ENCODE measurements at regions not wholly inside any gene's neighbourhood (a gene's known extent, or its start where the extent isn't known, plus 50 kb on each side); places are given as distances from the start of the nearest gene placed in this dataset.
A peak's percentile ranks its signal among the peaks of the same experiment; 100 is the strongest.

DNA sequence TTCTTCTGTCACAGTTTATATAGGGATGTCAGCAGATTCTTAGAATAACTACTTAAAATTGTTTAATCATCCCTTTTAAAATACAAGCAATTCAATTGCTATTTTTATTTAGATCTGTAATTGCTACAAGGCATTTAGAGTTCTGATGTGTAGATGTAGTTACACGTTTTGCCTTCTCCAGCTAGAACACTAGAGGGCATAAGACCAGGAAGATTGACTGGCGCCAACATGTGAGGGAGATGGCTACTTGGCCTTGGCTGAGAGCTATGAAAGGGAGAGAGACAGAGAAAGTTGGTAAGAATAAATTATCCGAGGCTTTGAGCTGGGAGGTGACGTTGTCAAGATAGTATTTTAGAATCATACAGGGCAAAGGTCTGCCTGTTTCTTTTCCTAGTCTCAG lies 563.7 kb upstream of the PRKX start:
- Mint-ChIP-seq H3K36me3 (ENCODE audit: low read depth) (peaks cover 2% of the 10 kb centered on the region), H3K27me3 (ENCODE audit: low read depth) (no peaks in the 10 kb centered on the region), H3K9me3 (peaks cover 3% of the 10 kb centered on the region), H3K4me1 (no peaks in the 10 kb centered on the region), H3K27ac (ENCODE audit: unreplicated experiment) (no peak overlapping the region), H3K4me3 (no peak overlapping the region)
- DNase-seq (ENCODE audit: low read depth, low spot score) = no peak
- TF ChIP-seq, protein P1, sequence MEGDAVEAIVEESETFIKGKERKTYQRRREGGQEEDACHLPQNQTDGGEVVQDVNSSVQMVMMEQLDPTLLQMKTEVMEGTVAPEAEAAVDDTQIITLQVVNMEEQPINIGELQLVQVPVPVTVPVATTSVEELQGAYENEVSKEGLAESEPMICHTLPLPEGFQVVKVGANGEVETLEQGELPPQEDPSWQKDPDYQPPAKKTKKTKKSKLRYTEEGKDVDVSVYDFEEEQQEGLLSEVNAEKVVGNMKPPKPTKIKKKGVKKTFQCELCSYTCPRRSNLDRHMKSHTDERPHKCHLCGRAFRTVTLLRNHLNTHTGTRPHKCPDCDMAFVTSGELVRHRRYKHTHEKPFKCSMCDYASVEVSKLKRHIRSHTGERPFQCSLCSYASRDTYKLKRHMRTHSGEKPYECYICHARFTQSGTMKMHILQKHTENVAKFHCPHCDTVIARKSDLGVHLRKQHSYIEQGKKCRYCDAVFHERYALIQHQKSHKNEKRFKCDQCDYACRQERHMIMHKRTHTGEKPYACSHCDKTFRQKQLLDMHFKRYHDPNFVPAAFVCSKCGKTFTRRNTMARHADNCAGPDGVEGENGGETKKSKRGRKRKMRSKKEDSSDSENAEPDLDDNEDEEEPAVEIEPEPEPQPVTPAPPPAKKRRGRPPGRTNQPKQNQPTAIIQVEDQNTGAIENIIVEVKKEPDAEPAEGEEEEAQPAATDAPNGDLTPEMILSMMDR (conservative IDR thresholded peaks at IDR 0.05) = peak; percentile 43

DNA sequence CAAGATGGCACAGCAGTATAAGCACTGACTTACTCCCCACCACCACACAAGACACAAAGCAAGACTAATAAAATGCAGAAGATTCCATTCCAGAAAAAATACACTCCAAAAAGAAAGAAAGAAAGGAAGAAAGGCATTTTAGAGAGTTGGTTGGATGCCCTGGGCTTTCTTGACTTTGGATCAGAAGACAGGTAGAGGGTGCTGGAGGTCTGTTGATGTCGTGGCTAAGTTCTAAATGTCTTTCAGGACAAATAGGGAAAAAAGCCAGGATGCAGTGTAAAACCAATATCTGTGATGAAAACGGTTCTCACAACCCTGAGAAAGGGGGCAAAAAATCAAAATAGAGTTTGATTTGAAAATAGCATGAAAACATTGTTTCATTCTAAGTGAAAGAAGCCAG lies 555.2 kb upstream of the PRKX start:
- Mint-ChIP-seq H3K27ac (ENCODE audit: unreplicated experiment) (no peak overlapping the region), H3K4me3 (no peak overlapping the region), H3K27me3 (ENCODE audit: low read depth) (no peaks in the 10 kb centered on the region), H3K36me3 (ENCODE audit: low read depth) (no peaks in the 10 kb centered on the region), H3K9me3 (no peaks in the 10 kb centered on the region), H3K4me1 (peaks cover 5% of the 10 kb centered on the region)
- TF ChIP-seq, protein P1 (conservative IDR thresholded peaks at IDR 0.05) = no peak
- no peak for DNase-seq (ENCODE audit: low read depth, low spot score)

DNA sequence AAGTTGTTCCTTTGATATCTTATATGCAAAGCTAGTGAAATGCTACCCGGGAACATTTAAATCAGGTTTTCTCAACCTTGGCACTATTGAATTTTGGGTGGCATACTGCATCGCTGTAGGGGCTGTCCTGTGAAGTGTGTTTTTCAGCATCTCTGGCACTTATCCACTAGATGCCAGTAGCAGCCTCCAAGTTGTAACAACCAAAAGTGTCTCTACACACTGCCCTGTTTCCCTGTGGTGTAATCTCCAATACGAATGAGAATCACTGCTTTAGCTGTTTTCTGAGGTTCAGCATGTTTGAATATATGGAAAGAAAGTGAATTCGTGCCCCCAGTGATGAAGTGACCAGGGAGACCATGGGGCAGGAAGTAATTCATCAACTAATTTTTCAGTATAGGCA lies 551.6 kb upstream of the PRKX start:
- peaks cover 6% of the 10 kb centered on the region for H3K9me3 Mint-ChIP-seq
- H3K4me3 Mint-ChIP-seq = no peak overlapping the region
- no peaks in the 10 kb centered on the region for H3K36me3 Mint-ChIP-seq (ENCODE audit: low read depth)
- peaks cover 19% of the 10 kb centered on the region for H3K4me1 Mint-ChIP-seq
- TF ChIP-seq, protein P1 (conservative IDR thresholded peaks at IDR 0.05) = no peak
- H3K27ac Mint-ChIP-seq (ENCODE audit: unreplicated experiment) = no peak overlapping the region
- DNase-seq (ENCODE audit: low read depth, low spot score) = no peak
- H3K27me3 Mint-ChIP-seq (ENCODE audit: low read depth) = no peaks in the 10 kb centered on the region

DNA sequence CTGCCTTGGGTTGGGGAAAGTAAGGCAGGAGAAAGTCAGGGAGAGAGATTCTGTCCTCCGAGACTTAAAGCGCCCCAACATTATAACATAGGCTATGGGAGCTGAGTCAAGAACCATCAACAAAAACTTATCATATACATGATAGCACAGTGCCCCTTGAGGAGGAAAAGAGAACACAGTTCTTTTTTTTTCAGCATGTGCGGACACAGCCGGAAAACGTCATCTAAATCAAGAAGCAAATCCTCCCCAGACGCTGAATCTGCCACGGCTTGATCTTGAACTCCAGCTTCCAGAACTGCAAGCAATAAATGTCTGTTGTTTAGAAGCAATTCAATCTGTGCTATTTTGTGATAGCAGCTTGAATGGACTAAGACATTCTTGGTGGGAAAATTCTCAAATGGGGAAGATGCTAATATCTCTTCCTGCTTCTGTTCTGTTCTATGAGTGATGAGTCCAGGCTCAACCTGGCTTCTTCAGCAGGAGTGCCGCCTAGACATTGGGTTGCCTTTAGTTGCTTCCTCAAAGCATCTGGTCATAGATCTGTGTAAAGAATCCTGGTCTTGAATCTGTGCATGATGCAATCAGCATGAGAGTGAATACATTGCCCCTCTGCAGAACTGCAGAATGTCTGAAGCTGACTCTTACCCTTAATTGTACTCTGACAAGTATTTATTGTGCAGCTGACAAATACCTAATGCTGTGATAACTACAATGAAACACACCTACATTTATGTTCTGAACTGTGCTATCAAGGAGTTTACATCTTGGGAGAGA lies 549.8 kb upstream of the PRKX start:
- Mint-ChIP-seq H3K9me3 (peaks cover 6% of the 10 kb centered on the region), H3K27me3 (ENCODE audit: low read depth) (no peaks in the 10 kb centered on the region), H3K4me1 (peaks cover 19% of the 10 kb centered on the region), H3K36me3 (ENCODE audit: low read depth) (no peaks in the 10 kb centered on the region), H3K4me3 (no peak overlapping the region), H3K27ac (ENCODE audit: unreplicated experiment) (no peak overlapping the region)
- TF ChIP-seq, protein P1 (conservative IDR thresholded peaks at IDR 0.05) = peak; percentile 67
- DNase-seq (ENCODE audit: low read depth, low spot score) = no peak

DNA sequence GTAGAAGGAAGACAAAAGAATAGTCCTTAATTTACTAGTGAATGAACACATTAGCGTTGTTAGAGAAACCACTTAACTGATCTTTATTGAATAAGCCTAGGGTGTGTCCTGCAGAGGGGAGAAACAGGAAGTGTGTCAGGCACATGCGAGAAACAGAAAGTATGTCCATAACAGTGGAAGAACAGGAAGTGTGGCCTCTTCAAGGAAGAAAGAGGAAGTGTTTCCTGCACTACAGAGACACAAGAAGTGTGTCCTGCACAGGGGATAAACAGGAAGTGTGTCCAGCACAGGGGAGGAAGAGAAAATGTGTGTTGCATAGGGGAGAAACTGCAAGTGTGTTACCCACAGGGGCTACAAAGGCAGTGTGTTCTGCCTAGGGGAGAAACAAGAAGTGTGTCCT lies 539.6 kb upstream of the PRKX start:
- H3K36me3 Mint-ChIP-seq (ENCODE audit: low read depth) = no peaks in the 10 kb centered on the region
- H3K4me3 Mint-ChIP-seq = no peak overlapping the region
- no peak for DNase-seq (ENCODE audit: low read depth, low spot score)
- no peaks in the 10 kb centered on the region for H3K4me1 Mint-ChIP-seq
- peaks cover 9% of the 10 kb centered on the region for H3K27me3 Mint-ChIP-seq (ENCODE audit: low read depth)
- no peaks in the 10 kb centered on the region for H3K9me3 Mint-ChIP-seq
- H3K27ac Mint-ChIP-seq (ENCODE audit: unreplicated experiment) = no peak overlapping the region
- TF ChIP-seq, protein P1 (conservative IDR thresholded peaks at IDR 0.05) = no peak

Measured in neural crest cell (in vitro differentiated cells).